ENCODE measurements at regions not wholly inside any gene's neighbourhood (a gene's known extent, or its start where the extent isn't known, plus 50 kb on each side); places are given as distances from the start of the nearest gene placed in this dataset.
"Not testable (repeated sequence)": the region's sequence is repeated elsewhere in the genome, so short reads cannot be mapped to it uniquely, and the experiment has no call there.

DNA sequence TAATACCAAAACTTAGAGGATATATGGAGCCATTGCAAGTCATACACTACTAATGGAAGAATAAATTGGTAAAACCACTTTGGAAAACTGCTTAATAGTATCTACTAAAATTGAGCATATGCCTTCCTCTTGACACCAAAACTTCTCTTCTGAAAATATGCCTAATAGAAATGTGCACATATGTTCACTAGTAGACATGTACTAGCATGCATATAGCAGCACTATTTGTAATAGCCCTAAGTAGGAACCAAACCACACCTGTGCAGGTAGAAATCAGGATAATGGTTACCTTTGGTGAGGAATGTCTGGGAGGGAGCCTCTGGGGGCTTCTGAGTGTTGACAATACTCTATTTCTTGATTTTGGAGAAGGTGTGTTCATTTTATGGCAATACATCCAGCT is 424.8 kb upstream of the BTBD3 start:
- DNase-seq = no peak

DNA sequence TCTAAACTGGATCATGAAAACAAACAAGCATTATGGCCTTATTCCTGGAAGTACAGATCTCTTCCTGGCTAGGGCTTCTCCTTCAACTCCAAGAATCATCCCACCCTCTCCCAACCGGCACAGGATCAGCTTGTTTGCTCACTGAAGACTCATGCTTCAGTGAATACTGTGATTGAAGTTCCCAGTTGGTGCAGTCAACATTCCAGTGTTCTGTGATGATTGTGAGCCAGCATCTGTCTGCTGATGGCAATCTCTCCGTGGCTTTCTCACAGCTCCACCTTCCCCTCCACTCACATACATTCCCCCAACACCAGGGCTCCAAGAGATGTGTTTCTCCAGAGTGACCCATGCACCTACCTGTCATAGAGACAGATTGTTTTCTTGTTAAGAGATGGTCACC is 421.3 kb upstream of the BTBD3 start:
- DNase-seq = no peak

DNA sequence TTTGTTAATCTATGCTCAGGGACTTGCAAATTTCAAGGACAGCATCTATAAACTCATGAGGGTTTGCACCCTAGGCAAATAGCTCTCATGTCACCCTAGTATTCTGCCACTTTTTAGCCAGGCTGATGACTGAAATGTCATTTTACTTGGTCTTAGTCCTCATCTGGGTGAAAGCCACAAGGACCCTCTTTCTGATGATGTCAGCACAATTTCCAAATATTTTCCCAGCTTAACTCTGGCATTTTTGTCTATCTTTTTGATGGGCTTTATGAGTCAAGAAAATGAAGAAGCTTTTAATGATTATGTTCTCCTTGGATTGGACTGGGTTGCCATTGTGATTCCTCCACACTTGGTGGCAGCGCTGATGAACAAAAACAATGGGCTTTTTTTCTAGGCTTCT is 420.1 kb upstream of the BTBD3 start:
- DNase-seq = no peak

DNA sequence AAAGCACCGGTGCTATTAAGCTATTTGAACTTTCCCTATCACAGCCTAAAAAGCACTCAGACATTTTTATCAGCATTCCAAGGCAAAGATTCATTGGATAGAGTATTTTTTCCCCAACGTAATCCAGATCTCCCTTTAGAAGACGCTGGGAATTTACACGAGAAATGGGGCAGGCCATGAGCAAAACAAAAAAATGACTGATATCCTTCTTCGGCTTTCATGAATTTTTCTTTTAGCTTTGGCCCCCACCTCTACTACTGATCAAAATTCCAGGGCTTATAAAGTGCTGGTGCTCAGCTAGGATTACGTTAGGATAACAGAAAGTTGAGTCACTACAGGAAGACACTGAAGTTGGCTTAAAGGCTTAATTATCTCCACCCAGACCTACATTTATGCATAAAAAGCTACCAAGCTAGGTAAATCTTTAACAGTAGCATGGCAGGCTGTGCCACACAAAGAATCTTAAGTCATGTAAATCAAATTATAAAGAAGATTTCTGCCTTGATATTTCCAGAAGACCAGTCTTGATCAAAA is 418.5 kb upstream of the BTBD3 start:
- no peak for DNase-seq

DNA sequence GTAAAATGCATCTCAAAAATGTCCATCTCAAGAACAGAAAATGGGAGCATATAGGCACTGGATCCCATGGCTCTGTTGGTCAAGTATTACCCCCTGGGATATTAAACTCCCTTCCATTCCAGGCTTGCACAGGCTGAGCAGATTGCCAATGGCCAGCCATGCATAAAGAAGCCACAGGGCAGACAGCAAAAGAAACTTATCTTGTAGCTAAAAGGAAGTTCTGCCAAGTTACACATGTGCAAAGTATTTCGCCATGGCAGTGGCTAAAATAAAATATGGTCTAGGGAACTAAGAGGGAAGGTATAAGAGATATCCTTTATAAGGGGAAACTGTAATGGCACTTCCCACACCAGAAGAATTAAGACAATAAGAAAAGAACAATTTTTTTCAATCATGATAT is 415.6 kb upstream of the BTBD3 start:
- no peak for DNase-seq

DNA sequence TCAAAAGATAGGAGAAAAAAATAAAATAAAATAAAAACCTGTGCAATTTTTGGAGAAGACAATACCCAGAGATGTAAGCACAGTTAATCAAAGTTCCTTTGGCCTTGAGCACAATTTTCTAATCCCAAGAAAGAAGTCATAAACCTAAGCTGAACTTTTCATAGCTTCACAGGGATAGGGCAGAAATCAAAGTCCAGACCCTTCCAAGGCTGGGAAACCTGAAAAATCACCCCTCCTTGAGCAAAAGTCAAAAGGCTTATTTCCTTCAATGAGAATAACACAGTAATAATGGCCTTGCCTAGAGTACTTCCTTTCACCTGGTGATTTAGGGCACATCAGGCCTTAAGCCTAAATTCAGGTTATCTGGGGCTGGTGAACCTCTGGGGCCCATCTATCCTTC is 415.0 kb upstream of the BTBD3 start:
- no peak for DNase-seq

DNA sequence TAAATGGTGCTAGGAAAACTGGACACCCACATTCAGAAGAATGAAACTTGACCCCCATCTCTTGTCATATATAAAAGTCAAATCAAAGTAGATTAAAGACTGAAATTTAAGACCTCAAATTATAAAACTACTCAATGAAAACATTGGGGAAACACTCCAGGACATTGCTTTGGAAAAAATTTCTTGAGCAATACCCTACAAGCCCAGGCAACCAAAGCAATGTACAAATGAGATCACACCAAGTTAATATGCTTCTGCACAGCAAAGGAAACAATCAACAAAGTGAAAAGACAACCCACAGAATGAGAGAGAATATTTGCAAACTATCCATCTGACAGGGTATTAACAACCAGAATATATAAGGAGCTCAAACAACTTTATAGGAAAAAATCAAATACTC is 407.9 kb upstream of the BTBD3 start:
- DNase-seq = no peak

DNA sequence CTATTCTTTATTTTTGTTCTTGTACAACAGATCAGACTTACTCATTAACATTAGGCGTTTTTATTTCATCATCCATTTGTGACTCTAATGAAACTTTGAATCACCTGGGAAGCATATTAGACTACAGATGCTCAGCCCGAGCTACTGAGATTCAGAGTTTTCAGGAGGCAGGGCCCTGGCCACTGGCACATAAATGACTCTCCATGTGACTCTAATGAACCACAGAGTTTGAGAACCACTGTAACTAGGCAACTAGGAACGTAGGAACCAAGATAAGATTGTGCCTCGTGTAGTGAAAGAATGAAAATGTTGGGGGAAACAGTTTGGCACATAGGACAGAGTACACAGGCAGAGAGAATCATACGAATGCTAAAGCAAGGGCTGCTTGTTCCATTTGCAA is 405.9 kb upstream of the BTBD3 start:
- DNase-seq = no peak

DNA sequence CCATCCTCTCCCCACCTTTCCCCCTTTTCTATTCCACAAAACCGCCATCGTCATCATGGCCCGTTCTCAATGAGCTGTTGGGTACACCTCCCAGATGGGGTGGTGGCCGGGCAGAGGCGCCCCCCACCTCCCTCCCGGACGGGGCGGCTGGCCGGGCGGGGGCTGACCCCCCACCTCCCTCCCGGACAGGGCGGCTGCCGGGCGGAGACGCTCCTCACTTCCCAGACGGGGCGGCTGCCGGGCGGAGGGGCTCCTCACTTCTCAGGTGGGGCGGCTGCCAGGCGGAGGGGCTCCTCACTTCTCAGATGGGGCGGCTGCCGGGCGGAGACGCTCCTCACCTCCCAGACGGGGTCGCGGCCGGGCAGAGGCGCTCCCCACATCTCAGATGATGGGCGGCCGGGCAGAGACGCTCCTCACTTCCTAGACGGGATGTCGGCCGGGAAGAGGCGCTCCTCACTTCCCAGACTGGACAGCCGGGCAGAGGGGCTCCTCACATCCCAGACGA is 404.4 kb upstream of the BTBD3 start:
- DNase-seq = not testable (repeated sequence)

DNA sequence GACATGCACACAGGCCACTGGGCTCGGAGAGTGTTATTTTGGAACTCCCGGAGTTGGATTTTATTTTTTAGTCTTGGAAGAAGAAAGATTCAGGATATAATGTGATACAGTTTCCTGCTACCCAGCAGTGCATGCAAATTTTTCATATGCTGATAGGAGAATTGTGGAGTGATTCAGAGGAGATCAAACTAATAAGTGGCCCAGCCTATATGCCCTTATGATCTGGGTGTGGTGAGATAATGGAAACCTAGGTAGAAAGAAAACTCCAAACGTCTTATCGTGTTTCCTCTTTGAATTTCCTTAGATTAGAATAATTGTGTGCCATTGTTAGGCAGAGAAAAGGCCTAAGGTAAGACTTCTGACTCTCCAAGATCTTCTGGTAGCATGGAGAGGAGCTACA is 401.2 kb upstream of the BTBD3 start:
- DNase-seq = no peak

DNA sequence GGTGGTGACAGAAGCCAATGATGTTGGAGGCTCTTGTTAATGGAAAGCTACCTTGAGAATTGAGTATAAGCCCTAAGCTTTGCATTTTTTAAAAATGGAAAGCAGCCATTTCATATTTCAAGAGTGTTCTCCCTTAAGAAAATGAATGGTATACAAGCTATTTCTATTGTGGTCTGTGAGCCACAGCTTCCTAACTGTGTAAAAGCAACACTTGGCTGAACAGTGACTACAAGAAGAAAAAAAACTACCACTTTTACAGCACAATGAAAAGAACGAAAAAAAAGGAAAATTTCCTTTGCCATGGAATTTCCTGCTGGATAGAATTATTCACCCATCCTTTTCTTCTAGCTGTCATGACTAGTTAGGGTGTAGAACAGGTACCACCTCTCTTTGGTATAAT is 397.1 kb upstream of the BTBD3 start:
- DNase-seq = no peak

DNA sequence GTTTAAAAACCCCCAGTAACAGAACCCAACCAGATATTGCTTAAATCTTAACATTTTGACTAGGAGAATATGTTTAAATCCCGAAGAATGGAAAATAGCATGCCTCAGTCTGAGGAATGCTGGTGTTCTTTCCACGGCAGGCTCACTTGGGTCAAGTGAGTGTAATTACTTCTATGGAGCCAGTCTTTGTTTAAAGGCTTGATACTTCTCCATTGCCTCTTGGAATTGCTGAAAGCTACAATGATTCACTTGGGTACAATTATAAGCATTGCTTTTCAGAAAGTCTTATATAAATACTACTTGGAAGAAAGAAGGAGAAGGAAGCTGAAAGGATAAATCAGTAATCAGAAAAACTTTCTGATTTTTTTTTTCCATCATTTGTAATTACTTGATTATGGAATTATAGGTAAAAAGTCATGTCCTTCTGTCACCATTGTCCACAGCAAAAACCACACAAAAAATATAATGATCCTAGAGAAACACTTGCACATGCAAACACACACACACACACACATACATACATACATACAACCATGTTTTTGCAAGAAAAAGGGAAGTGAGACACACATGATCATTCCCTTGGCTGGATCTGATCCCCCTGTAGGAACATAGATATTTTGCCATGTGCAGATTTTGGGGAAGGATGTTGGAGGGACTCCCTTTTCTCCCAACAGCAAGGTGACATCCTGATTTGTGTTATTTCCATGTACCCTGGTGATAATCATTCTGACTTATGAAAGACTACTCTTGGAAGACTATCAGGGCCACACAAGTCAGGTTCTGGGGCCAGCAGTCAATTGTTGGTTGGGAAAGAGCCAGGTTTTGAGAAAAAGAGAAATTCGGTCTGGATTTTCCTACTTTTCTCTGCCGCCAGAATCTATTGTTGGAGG is 396.0 kb upstream of the BTBD3 start:
- DNase-seq = no peak

DNA sequence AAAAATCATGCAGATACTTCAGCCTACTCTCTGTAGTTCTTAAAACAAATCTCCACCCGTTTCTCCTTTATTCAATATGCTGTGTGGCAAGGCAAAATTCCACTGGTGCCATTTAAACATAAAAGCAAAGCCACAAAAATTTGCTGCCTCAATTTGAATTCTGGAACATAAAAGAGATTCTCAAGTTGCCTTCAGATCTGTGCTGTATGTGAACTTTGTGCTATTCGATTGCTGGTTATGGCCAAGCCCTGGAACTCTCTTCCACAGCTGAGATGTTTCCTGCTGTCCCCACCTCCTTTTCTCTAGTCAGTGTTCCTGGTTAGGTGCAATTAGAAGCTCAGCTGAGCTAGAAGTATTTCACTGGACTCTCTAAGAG is 395.3 kb upstream of the BTBD3 start:
- no peak for DNase-seq

DNA sequence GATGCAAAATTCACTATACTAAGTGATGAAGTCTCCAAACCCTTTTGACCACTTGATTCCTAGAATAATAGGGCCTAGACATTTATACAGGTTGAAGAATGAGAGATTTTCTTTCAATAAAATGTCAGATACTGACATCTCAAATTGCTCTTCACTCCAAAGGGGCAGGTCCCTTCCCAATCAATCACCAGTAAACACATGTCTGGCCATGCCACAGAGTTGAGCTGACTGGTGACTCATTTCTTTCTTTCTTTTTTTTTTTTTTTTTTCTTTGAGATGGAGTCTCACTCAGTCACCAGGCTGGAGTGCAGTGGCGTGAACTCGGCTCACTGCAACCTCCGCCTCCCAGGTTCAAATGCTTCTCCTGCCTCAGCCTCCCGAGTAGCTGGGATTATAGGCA is 388.6 kb upstream of the BTBD3 start:
- DNase-seq = no peak

DNA sequence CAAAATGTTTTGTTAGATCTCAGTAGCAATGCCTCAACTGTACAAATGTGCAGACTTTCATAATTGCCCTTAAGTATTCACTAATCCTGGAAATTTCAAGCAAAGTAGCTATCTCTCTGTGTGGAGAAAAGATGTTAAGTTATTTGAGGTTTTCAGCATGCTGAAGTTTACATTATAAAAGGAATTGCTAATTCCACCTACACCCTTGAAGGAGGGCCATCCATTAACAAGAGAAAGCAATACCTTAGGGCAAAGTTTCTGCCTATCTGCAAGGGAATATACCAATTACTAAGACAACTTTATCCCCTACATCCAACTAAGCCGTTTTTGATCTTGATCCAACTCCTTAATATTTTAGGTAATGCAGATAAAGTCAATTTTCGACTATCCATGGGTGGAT is 380.7 kb upstream of the BTBD3 start:
- DNase-seq = no peak

DNA sequence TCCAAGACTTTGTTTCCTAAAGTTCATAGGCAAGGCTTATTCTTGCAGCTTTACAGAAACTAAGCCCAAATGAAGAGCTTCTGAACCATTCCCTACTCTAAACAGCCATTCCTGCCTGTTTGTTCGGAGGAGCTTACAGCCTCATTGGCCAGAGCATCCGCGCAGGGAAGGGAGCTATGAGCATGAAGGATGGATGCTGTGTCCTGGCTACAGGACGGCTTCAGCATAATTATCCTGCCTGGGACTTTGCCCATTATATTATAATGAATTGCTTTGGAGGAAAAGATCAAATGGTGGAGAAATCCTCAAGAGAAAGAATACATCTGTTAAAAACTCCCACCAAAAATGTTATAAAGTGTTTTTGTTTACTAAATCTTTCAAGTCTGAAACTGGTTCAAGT is 378.2 kb upstream of the BTBD3 start:
- DNase-seq = no peak

DNA sequence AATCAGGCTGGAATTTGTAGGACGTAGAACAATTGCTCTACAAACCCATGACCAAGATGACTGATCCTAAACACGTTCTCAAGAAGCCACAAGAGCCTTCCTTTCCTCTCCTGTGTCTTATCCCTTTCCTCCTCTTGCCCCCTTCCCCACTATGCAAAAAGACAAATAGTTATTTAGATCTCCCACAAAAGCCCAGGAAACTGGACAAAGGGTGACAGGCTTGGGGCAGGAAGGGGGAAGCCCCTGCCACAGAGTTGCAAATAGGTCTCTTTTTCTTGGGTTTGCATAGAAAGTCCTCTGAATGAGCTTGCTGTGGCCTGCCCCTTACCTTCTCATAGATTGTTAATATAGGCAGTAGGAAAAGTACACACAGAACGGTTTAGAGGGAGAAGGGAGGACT is 377.1 kb upstream of the BTBD3 start:
- DNase-seq = no peak

DNA sequence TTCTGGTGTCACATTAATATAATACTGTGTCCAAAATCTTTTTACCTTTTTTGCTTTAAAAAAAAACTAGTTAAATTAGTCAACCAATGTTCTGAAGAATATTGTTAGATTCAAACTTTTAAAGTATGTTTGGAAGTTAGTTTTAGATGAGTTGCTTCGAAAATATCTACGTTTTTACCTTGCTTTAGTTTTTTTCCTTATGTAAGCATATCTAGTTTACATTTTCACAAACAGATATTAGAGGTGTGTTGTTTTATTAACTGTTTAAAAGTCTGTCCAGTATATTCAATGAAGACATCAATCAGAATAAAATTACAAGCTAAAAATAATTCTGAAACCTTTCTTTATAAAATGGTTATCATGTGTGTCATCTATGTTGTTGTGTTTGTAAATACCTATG is 375.0 kb upstream of the BTBD3 start:
- no peak for DNase-seq

DNA sequence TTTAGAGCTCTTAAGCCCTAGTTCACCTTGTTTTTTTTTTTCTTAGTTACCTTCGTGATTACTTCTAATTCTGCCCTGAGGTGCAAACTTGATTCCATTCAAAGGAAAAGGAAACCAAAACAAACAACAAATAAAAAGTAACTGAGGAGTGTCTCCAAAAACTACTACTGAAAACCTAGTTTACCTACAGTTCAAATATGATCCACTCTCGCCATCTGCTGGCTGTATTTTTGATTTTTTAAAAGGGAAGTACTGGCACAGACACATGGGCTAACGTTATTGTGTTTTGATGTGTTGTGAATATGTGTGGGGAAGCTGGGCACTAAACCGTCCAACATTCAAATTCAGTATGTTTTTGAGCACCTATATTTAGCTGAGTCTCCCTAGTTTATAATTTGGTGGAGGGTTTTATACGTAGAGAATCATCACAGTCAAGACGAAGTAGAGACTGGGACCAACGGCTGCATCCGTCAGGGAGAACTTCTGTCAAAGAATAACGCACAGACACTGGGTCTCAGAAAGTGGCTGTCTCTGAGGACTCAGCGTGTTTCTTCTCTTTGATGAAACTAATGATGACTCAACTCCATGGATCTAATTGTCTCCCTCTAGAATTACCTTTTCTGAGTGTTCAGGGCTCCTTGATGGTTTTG is 373.5 kb upstream of the BTBD3 start:
- peak; percentile 36 for DNase-seq

DNA sequence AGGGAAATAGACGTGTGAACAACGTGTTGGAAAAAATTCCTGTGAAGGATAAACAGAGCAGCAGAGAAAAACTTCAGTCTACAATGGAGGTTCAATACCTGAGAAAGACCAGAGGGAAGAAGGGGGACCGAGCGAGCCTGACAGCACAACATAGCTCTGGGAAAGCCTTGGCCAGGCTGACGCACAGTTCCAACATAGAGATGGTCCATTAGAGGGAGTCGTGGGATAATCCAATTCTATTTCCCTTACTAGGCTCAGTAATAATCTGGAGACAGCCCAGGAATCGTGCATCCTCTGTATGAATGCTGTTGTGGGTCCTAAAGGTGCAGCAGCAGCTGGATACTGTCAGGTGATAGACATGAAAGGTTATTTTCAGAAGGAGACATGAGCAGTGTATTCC is 370.8 kb upstream of the BTBD3 start:
- DNase-seq = no peak

DNA sequence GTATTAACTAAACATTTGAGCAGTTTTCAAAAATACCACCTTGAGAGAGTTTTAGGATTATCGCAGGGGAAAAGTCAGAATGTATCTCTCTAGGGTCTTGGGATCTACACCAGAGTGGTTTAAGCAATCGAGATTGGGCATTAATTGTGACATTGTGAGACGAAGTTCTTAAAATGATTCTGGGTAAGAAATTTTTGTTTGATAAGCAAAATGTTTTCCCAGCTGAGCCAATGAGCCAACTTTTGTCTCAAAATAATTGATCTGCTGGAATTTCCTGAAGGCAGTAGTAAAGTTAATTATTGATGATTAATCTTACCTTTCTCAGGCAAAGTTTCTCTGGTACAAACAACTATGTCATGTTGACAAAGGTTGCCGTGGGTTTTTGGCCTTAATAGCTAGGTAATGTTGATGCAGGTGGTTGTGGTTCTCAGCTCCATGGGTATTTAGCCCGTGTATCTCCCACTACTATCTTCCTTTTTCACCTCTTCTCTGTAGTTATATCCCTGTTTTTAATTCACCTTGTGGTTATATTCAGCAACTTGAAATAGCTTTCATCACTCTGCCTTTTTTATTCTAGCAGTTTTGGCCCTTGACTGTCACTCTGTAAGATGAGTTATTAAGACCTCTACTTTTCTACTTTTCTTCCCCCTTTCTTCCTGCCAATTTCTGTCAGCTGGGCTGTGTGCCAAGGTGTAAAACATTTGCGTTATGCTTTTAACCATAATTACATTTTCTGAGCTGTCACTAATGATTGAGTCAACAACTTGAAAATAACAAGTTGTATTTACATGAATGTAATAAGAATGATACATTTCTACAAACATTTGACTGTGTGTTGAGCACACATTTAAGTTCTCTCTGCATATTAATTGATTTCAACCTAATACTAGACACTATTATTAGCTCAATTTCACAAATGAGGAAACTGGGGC is 368.3 kb upstream of the BTBD3 start:
- DNase-seq = no peak

DNA sequence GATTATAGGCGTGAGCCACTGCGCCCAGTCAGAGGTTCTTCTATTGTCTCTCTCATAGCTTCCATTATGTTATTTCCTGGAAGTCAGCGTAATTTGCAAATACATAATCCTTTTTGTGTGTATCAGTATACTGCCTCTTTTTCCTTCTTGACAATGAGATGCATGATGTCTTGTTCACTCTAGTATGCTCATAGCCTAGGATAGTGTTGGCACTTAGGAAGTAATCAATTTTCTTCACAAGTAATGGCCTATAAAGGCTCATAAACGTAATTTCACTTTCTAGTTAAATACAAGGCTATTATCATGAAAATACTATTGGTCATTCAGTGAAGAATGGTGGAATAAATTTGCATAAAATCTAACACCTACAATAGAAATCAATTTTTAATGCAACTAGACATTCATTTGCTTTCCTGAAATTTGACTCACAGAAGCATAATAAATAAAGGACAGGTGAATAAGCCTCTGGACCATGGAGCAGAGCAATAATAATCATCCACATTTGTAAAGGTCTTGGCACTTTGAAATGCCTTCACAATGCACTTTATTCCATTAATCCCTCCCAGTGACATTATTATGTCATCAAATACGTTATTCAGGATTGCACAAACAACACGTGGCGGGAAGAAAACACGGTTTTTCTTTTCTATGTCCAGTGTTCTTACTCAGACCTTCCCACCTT is 366.9 kb upstream of the BTBD3 start:
- no peak for DNase-seq

DNA sequence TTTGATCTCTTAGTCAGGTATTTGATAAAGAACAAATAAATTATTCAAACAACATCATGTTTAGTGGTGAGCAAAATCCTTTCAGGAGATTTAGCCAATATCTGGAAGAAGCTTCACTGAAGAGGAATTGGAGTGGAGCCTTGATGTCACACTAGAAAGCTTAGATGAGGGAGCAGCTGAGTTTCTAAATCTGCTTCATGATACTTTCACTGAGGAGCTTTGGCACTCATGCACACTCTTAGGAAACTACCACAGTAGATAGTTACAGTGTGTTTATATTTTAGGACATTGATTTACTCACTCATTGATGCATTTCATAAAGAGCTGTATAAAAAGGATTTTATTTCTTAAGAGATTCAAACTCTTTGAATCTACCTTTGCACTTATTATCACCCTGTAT is 366.2 kb upstream of the BTBD3 start:
- no peak for DNase-seq
